Right lobe of liver (tissue), 6 donors: ENCODE measurements at regions not wholly inside any gene's neighbourhood (a gene's known extent, or its start where the extent isn't known, plus 50 kb on each side); places are given as distances from the start of the nearest gene placed in this dataset.

Source experiments
- ATAC-seq, 4 donors: fragments of 200-7000 bp; cut with Tn5 transposase; one replicate each; pipeline ENCODE4 v1.9.1; 2020; ENCODE audit warnings: mild to moderate bottlenecking in 4 of 4, moderate library complexity in 4 of 4
- DNase-seq, 3 donors: peaks; one replicate each; pipeline ENCODE4 v3.0.0-alpha.2; 2020
- H3K27ac ChIP-seq, 3 donors: fragments of 200-600 bp; one replicate each; pipeline ENCODE4 v1.8.0; 2022
- H3K27me3 ChIP-seq, 2 donors: fragments of 200-600 bp; one replicate each; pipeline ENCODE4 v1.8.0; 2022
- H3K36me3 ChIP-seq, 4 donors: fragments of 200-600 bp; sonication (generic) in 1 of 4; one replicate each; pipeline versions ENCODE4 v1.5.1 to v1.8.0; 2017 to 2022; ENCODE audit warnings: control low read depth in 1 of 4
- H3K4me1 ChIP-seq, 4 donors: fragments of 200-600 bp; sonication (generic) in 1 of 4; one replicate each; pipeline versions ENCODE4 v1.5.1 to v1.8.0; 2017 to 2022; ENCODE audit warnings: control low read depth in 1 of 4
- H3K4me3 ChIP-seq, 3 donors: fragments of 200-600 bp; one replicate each; pipeline ENCODE4 v1.8.0; 2022
- H3K9me3 ChIP-seq, 4 donors: fragments of 200-600 bp; sonication (generic) in 1 of 4; one replicate each; pipeline versions ENCODE4 v1.5.1 to v1.8.0; 2017 to 2022; ENCODE audit warnings: control low read depth in 1 of 4
- CTCF ChIP-seq, 4 donors: fragments of 200-600 bp in 3 of 4; fragments of 450-650 bp in 1 of 4; IDR thresholded peaks; one replicate each; pipeline versions ENCODE4 v1.5.1 to v1.8.0; 2016 to 2022; ENCODE audit warnings: antibody characterized with exemption in 4 of 4, mild to moderate bottlenecking in 2 of 4
- POLR2A ChIP-seq: fragments of 450-650 bp; IDR thresholded peaks from one replicate; pipeline ENCODE4 v1.6.1; 2017; ENCODE audit warnings: antibody characterized with exemption, mild to moderate bottlenecking
- WGBS: methylation state at CpG from one replicate; pipeline ENCODE4 v1.1.6; 2018; ENCODE audit warnings: low coverage, low lambda C conversion rate; ENCODE audit not compliant: insufficient coverage; ENCODE audit errors: missing lambda C conversion rate; 5-methylcytosine and 5-hydroxymethylcytosine counted together
- intact Hi-C, 2 donors: fragments of 100-400 bp; cut with DNase I; formaldehyde crosslinking; loops; one replicate each; pipeline versions ENCODE4 v1.11.2 to v1.14.1; 2022
- donor health status: DM: no; HTN: yes; CAD: no.
- donor health status: DM: no; HTN: no; CAD: no.
- donor health status: DM: no; HTN: no; CAD: no.
- donor health status: DM: no; HTN: yes; CAD: no.
- donor health status: DM: no; HTN: yes; CAD: no.

- Histone ChIP-seq H3K4me3 (no peak overlapping the region), H3K27me3 (no peaks in the 10 kb centered on the region), H3K4me1 (no peaks in the 10 kb centered on the region), H3K36me3 (no peaks in the 10 kb centered on the region), H3K9me3 (no peaks in the 10 kb centered on the region), H3K27ac (no peak overlapping the region)
- 62% methylated on average over 3 of the region's 9 CpGs for WGBS
- ATAC-seq = no peak
- DNase-seq = peak in 1 of 3 donors; percentile 23
- intact Hi-C loops = no loop called here
- TF ChIP-seq POLR2A = no peak
- no peak for TF ChIP-seq CTCF (IDR thresholded peaks at IDR 0.05)
Observed at GRCh38 chr2:120986898-120987650, 251.4 kb downstream of the GLI2 start.

- Histone ChIP-seq H3K36me3 (no peaks in the 10 kb centered on the region), H3K4me1 (no peaks in the 10 kb centered on the region), H3K4me3 (no peak overlapping the region), H3K27me3 (no peaks in the 10 kb centered on the region), H3K27ac (no peak overlapping the region), H3K9me3 (no peaks in the 10 kb centered on the region)
- DNase-seq = peak in 1 of 3 donors; percentile 35
- 88% methylated on average over 12 of the region's 68 CpGs for WGBS
- TF ChIP-seq POLR2A (no peak), CTCF (IDR thresholded peaks at IDR 0.05) (no peak)
- no peak for ATAC-seq
- intact Hi-C loops = no loop called here
Observed at GRCh38 chr2:120988051-120988699, 252.5 kb downstream of the GLI2 start.

- H3K27ac ChIP-seq = no peak overlapping the region
- TF ChIP-seq POLR2A (no peak), CTCF (IDR thresholded peaks at IDR 0.05) (no peak)
- DNase-seq (peak in 1 of 3 donors; percentile 38), ATAC-seq (no peak)
- WGBS = no CpG with 5 or more reads among the region's 74 CpGs
- intact Hi-C loops = no loop called here
- no peaks in the 10 kb centered on the region for H3K9me3 ChIP-seq
- no peaks in the 10 kb centered on the region for H3K36me3 ChIP-seq
- no peaks in the 10 kb centered on the region for H3K4me1 ChIP-seq
- no peaks in the 10 kb centered on the region for H3K27me3 ChIP-seq
- H3K4me3 ChIP-seq = no peak overlapping the region
Observed at GRCh38 chr2:120988700-120989511, 253.2 kb downstream of the GLI2 start.

- H3K27ac ChIP-seq = no peak overlapping the region
- H3K27me3 ChIP-seq = no peaks in the 10 kb centered on the region
- H3K4me1 ChIP-seq = no peaks in the 10 kb centered on the region
- no peaks in the 10 kb centered on the region for H3K36me3 ChIP-seq
- no peak for TF ChIP-seq CTCF (IDR thresholded peaks at IDR 0.05)
- H3K9me3 ChIP-seq = no peaks in the 10 kb centered on the region
- ATAC-seq (no peak), DNase-seq (peak in 1 of 3 donors; percentile 45)
- H3K4me3 ChIP-seq = no peak overlapping the region
- no CpG with 5 or more reads among the region's 26 CpGs for WGBS
- intact Hi-C loops = no loop called here
Observed at GRCh38 chr2:120989512-120990441, 254.1 kb downstream of the GLI2 start.
